EH (cell line): ENCODE measurements at regions not wholly inside any gene's neighbourhood (a gene's known extent, or its start where the extent isn't known, plus 50 kb on each side); places are given as distances from the start of the nearest gene placed in this dataset.

Experiments used
- DNase-seq: peaks from one replicate; pipeline ENCODE4 v3.0.0-alpha.2; 2015; ENCODE audit warnings: low read depth

GRCh38 chr6:144723431-144723830 lies 438.3 kb downstream of the UTRN start:
- DNase-seq: no peak

- no peak for DNase-seq
Measured at GRCh38 chr6:144724818-144725217, 439.7 kb downstream of the UTRN start.

- DNase-seq: no peak
Measured at GRCh38 chr6:144725736-144726522, 440.8 kb downstream of the UTRN start.

- no peak for DNase-seq
Measured at GRCh38 chr6:144728804-144729203, 443.7 kb downstream of the UTRN start.

- no peak for DNase-seq
Measured at GRCh38 chr6:144729502-144729901, 444.4 kb downstream of the UTRN start.

GRCh38 chr6:144730088-144730645 lies 445.0 kb downstream of the UTRN start:
- DNase-seq: no peak

- no peak for DNase-seq
Measured at GRCh38 chr6:144731229-144731628, 446.1 kb downstream of the UTRN start.

- no peak for DNase-seq
Measured at GRCh38 chr6:144736763-144737162, 451.6 kb downstream of the UTRN start.

- DNase-seq: no peak
Measured at GRCh38 chr6:144737998-144738397, 452.9 kb downstream of the UTRN start.

- no peak for DNase-seq
Measured at GRCh38 chr6:144739873-144740272, 454.7 kb downstream of the UTRN start.

- DNase-seq: no peak
Measured at GRCh38 chr6:144741659-144742058, 456.5 kb downstream of the UTRN start.

- no peak for DNase-seq
Measured at GRCh38 chr6:144742779-144743178, 457.6 kb downstream of the UTRN start.

- no peak for DNase-seq
Measured at GRCh38 chr6:144744720-144745119, 459.6 kb downstream of the UTRN start.

- DNase-seq: no peak
Measured at GRCh38 chr6:144745439-144745838, 460.3 kb downstream of the UTRN start.

- DNase-seq: no peak
Measured at GRCh38 chr6:144746902-144747469, 461.9 kb downstream of the UTRN start.

- DNase-seq: no peak
Measured at GRCh38 chr6:144749263-144749662, 464.1 kb downstream of the UTRN start.

GRCh38 chr6:144753023-144753705 lies 468.0 kb downstream of the UTRN start:
- DNase-seq: no peak

GRCh38 chr6:144756469-144756868 lies 471.3 kb downstream of the UTRN start:
- no peak for DNase-seq

GRCh38 chr6:144757299-144757698 lies 472.2 kb downstream of the UTRN start:
- no peak for DNase-seq

GRCh38 chr6:144757730-144758129 lies 472.6 kb downstream of the UTRN start:
- DNase-seq: no peak

- DNase-seq: peak; percentile 36
Measured at GRCh38 chr6:144758602-144759001, 473.5 kb downstream of the UTRN start.

GRCh38 chr6:144762469-144762868 lies 477.3 kb downstream of the UTRN start:
- no peak for DNase-seq

GRCh38 chr6:144767051-144767450 lies 481.9 kb downstream of the UTRN start:
- no peak for DNase-seq
